HepG2 (cell line): ENCODE measurements at regions not wholly inside any gene's neighbourhood (a gene's known extent, or its start where the extent isn't known, plus 50 kb on each side); places are given as distances from the start of the nearest gene placed in this dataset.

Source experiments
- ATAC-seq: fragments of 200-7000 bp; cut with Tn5 transposase; 3 replicates; pipeline ENCODE4 v1.9.1; 2020; ENCODE audit warnings: mild to moderate bottlenecking, moderate library complexity
- BruUV-seq: library from RNA; stranded (reverse); fragments of 400-500 nt; replicated peaks from 2 replicates; lab custom pipeline; 2021; lab: Mats Ljungman, UMichigan
- CTCF ChIA-PET: fragments of 300-600 bp; formaldehyde crosslinking; extraction: SDS; loops from one replicate; lab custom pipeline; 2021; ENCODE audit warnings: low total read pairs, inconsistent platforms, low intra/inter-chr PET ratio; lab: Yijun Ruan, JAX
- POLR2A ChIA-PET: fragments of 350-600 bp; sonication (Branson Sonifier 250); formaldehyde crosslinking; loops from one replicate; lab custom pipeline; 2020; ENCODE audit warnings: antibody characterized with exemption, inconsistent platforms; lab: Yijun Ruan, JAX
- DNase-seq: peaks from one replicate; pipeline ENCODE4 v3.0.0-alpha.2; 2015; ENCODE audit warnings: low spot score
- FAIRE-seq: peaks from 3 replicates; lab custom pipeline; 2011; peaks lifted over from hg19 to GRCh38; lab: Jason Lieb, UNC
- H2AFZ ChIP-seq: one replicate; pipeline ENCODE4 v1.6.1; 2011; ENCODE audit warnings: low read length, inconsistent platforms
- H3K27ac ChIP-seq: fragments of 300-600 bp; 3 replicates; pipeline ENCODE4 v1.8.0; 2011; ENCODE audit warnings: mixed run types, mild to moderate bottlenecking, mixed read lengths, low read length, inconsistent platforms; ENCODE audit not compliant: insufficient read depth; ENCODE audit errors: extremely low read length
- H3K27me3 ChIP-seq, 2 experiments: fragments of 200-600 bp in 1 of 2; 2 replicates in 1 of 2; 3 replicates in 1 of 2; pipeline versions ENCODE4 v1.6.0 to v1.8.0; 2011; ENCODE audit warnings: low read length in 2 of 2, mild to moderate bottlenecking in 2 of 2, moderate library complexity in 2 of 2, inconsistent platforms in 1 of 2; ENCODE audit not compliant: insufficient read depth in 2 of 2, control insufficient read depth in 1 of 2
- H3K36me3 ChIP-seq, 2 experiments: fragments of 200-600 bp in 1 of 2; replicated peaks in 1 of 2; 2 replicates in 1 of 2; 3 replicates in 1 of 2; pipeline versions ENCODE4 v1.5.1 to v1.8.0; 2011; ENCODE audit warnings: low read length in 2 of 2, inconsistent platforms in 1 of 2; ENCODE audit not compliant: insufficient read depth in 2 of 2, control insufficient read depth in 1 of 2
- H3K4me1 ChIP-seq: 2 replicates; pipeline ENCODE4 v1.5.1; 2012; ENCODE audit warnings: low read length, inconsistent platforms; ENCODE audit not compliant: insufficient read depth
- H3K4me2 ChIP-seq: 2 replicates; pipeline ENCODE4 v1.6.0; 2011; ENCODE audit warnings: low read depth, low read length, inconsistent platforms
- H3K4me3 ChIP-seq, 3 experiments: fragments of 200-600 bp in 1 of 3; sonication (generic), shearing (Covaris generic) in 1 of 3; replicated peaks in 1 of 3; 2 replicates each; pipeline ENCODE4 v1.5.1; 2011 to 2016; ENCODE audit warnings: low read length in 3 of 3, inconsistent platforms in 2 of 3, low read depth in 2 of 3, mild to moderate bottlenecking in 2 of 3, control low read depth in 1 of 3, mixed read lengths in 1 of 3; ENCODE audit not compliant: insufficient read depth in 1 of 3
- H3K79me2 ChIP-seq: one replicate; pipeline ENCODE4 v1.6.1; 2011; ENCODE audit warnings: low read length, inconsistent platforms; ENCODE audit not compliant: insufficient read depth
- H3K9ac ChIP-seq: 2 replicates; pipeline ENCODE4 v1.6.0; 2011; ENCODE audit warnings: mild to moderate bottlenecking, low read depth, low read length, inconsistent platforms; ENCODE audit not compliant: insufficient read depth
- H3K9me3 ChIP-seq: 2 replicates; pipeline ENCODE4 v1.5.1; 2012; ENCODE audit warnings: mild to moderate bottlenecking, low read length
- H4K20me1 ChIP-seq: 2 replicates; pipeline ENCODE4 v1.6.0; 2011; ENCODE audit warnings: inconsistent platforms, mild to moderate bottlenecking, low read length, moderate library complexity; ENCODE audit not compliant: insufficient read depth
- AKAP8 ChIP-seq: sonication (generic); formaldehyde crosslinking; IDR thresholded peaks from 2 replicates; pipeline ENCODE4 v1.5.1; 2020; ENCODE audit warnings: mild to moderate bottlenecking, missing genetic modification reagents
- ARNT2 ChIP-seq: sonication (generic); formaldehyde crosslinking; IDR thresholded peaks from 2 replicates; pipeline ENCODE4 v1.8.0; 2022; ENCODE audit warnings: mild to moderate bottlenecking, low read depth, missing genetic modification reagents, moderate library complexity
- ATF2 ChIP-seq: sonication (generic); formaldehyde crosslinking; IDR thresholded peaks from 2 replicates; pipeline ENCODE4 v1.4.0; 2020; ENCODE audit warnings: missing genetic modification reagents
- BORCS8-MEF2B ChIP-seq: sonication (generic); formaldehyde crosslinking; IDR thresholded peaks from 2 replicates; pipeline ENCODE4 v1.8.0; 2022; ENCODE audit warnings: mild to moderate bottlenecking, missing genetic modification reagents
- FOXK2 ChIP-seq: fragments of 450-650 bp; IDR thresholded peaks from 2 replicates; pipeline ENCODE4 v1.6.1; 2016
- HCFC1 ChIP-seq: fragments of 150-350 bp; IDR thresholded peaks from 2 replicates; pipeline ENCODE4 v1.6.1; 2014; ENCODE audit warnings: low read depth, low read length
- HNRNPL ChIP-seq: fragments of 200-400 bp; formaldehyde crosslinking; IDR thresholded peaks from 2 replicates; pipeline ENCODE4 v1.6.1; 2017; ENCODE audit warnings: mild to moderate bottlenecking, low read depth, low read length
- MEIS1 ChIP-seq: sonication (generic); formaldehyde crosslinking; IDR thresholded peaks from 2 replicates; pipeline ENCODE4 v1.9.0; 2021; ENCODE audit warnings: mild to moderate bottlenecking, missing genetic modification reagents, moderate library complexity, borderline replicate concordance
- MYC ChIP-seq: sonication (generic); formaldehyde crosslinking; IDR thresholded peaks from 2 replicates; pipeline ENCODE4 v1.9.0; 2021; ENCODE audit warnings: missing genetic modification reagents, borderline replicate concordance
- RAD21 ChIP-seq: fragments of 450-650 bp; formaldehyde crosslinking; IDR thresholded peaks from 2 replicates; pipeline ENCODE4 v1.5.0; 2020; ENCODE audit warnings: mild to moderate bottlenecking
- RBFOX2 ChIP-seq: fragments of 200-400 bp; formaldehyde crosslinking; IDR thresholded peaks from 2 replicates; pipeline ENCODE4 v1.6.1; 2017; ENCODE audit warnings: low read depth, mild to moderate bottlenecking, low read length
- TFAP4 ChIP-seq: sonication (generic); IDR thresholded peaks from 2 replicates; pipeline ENCODE4 v1.6.1; 2016; ENCODE audit warnings: low read depth, borderline replicate concordance
- ZNF30 ChIP-seq: sonication (generic); formaldehyde crosslinking; IDR thresholded peaks from 2 replicates; pipeline ENCODE4 v1.5.0; 2020; ENCODE audit warnings: mild to moderate bottlenecking, missing genetic modification reagents
- ZNF747 ChIP-seq: sonication (generic); formaldehyde crosslinking; IDR thresholded peaks from 2 replicates; pipeline ENCODE4 v1.8.1; 2023; ENCODE audit warnings: missing genetic modification reagents, mild to moderate bottlenecking, borderline replicate concordance
- ZNF816 ChIP-seq: sonication (generic); formaldehyde crosslinking; IDR thresholded peaks from 2 replicates; pipeline ENCODE4 v1.8.0; 2022; ENCODE audit warnings: missing genetic modification reagents, mild to moderate bottlenecking, borderline replicate concordance
- ZNF878 ChIP-seq: sonication (generic); formaldehyde crosslinking; IDR thresholded peaks from 2 replicates; pipeline ENCODE4 v1.8.1; 2023; ENCODE audit warnings: mild to moderate bottlenecking, missing genetic modification reagents, moderate library complexity
- ZSCAN20 ChIP-seq: sonication (generic); formaldehyde crosslinking; IDR thresholded peaks from 2 replicates; pipeline ENCODE4 v1.4.0; 2020; ENCODE audit warnings: missing genetic modification reagents, mild to moderate bottlenecking, borderline replicate concordance
- WGBS: methylation state at CpG from one replicate; pipeline ENCODE4 v1.1.6; 2017; ENCODE audit warnings: low lambda C conversion rate; 5-methylcytosine and 5-hydroxymethylcytosine counted together
- in situ Hi-C: cut with HindIII; loops from 2 replicates; pipeline ENCODE4 v1.10.0; 2017; ENCODE audit warnings: low pct_unique_long_range_greater_than_20kb; ENCODE audit not compliant: extremely low pct_ligation_motif_present
- intact Hi-C: fragments of 100-400 bp; cut with micrococcal nuclease; formaldehyde crosslinking; loops from one replicate; pipeline ENCODE4 v1.10.0; 2022; ENCODE audit not compliant: unreplicated experiment
- TF ChIP-seq, protein P1 (sequence below): sonication (generic); formaldehyde crosslinking; IDR thresholded peaks from 2 replicates; pipeline ENCODE4 v1.4.0; 2020; ENCODE audit warnings: missing genetic modification reagents

DNA sequence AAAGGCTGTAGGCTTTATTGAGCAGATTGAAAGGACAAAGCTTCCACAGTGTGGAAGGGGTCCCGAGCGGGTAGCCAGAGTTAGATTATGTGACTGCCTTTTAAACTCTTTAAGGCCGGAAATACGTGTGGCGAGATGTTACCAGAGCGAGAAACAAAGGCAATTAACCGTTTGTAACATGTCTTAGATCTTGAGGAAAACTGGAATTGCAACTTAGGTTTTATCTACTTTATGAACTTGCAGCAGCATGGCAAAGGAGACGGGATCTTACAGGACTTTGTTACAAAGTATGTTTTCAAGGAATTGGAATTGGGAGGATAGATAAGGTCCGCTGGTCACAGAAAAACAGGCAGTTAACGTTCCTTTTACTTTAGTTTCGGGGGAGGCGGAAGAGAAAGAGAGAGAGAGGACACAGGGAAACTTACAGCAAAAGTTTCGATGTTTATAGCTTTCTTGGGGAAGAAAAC is 594.7 kb upstream of the ADGRB3 start:
- intact Hi-C loops (no loop called here), in situ Hi-C loops (no loop called here)
- Histone ChIP-seq H4K20me1 (no peaks in the 10 kb centered on the region), H3K4me1 (no peaks in the 10 kb centered on the region), H3K36me3 (no peaks in the 10 kb centered on the region), H3K79me2 (no peaks in the 10 kb centered on the region), H2AFZ (no peak overlapping the region), H3K27ac (no peak overlapping the region), H3K9me3 (no peaks in the 10 kb centered on the region), H3K9ac (no peak overlapping the region), H3K4me2 (no peak overlapping the region), H3K4me3 (no peak overlapping the region), H3K27me3 (no peaks in the 10 kb centered on the region)
- no peak for ATAC-seq
- ChIA-PET POLR2A (no interaction called here), CTCF (no interaction called here)
- TF ChIP-seq ZNF878: no peak
- TF ChIP-seq RAD21 (CRISPR knock-in tag): no peak
- no peak for TF ChIP-seq TFAP4
- no peak for TF ChIP-seq ZNF816 (CRISPR knock-in tag)
- no peak for TF ChIP-seq AKAP8 (CRISPR knock-in tag)
- TF ChIP-seq MYC (CRISPR knock-in tag): no peak
- TF ChIP-seq HNRNPL: no peak
- TF ChIP-seq ZNF30 (CRISPR knock-in tag): no peak
- TF ChIP-seq ZSCAN20: no peak
- no peak for TF ChIP-seq RBFOX2
- TF ChIP-seq, protein P1, sequence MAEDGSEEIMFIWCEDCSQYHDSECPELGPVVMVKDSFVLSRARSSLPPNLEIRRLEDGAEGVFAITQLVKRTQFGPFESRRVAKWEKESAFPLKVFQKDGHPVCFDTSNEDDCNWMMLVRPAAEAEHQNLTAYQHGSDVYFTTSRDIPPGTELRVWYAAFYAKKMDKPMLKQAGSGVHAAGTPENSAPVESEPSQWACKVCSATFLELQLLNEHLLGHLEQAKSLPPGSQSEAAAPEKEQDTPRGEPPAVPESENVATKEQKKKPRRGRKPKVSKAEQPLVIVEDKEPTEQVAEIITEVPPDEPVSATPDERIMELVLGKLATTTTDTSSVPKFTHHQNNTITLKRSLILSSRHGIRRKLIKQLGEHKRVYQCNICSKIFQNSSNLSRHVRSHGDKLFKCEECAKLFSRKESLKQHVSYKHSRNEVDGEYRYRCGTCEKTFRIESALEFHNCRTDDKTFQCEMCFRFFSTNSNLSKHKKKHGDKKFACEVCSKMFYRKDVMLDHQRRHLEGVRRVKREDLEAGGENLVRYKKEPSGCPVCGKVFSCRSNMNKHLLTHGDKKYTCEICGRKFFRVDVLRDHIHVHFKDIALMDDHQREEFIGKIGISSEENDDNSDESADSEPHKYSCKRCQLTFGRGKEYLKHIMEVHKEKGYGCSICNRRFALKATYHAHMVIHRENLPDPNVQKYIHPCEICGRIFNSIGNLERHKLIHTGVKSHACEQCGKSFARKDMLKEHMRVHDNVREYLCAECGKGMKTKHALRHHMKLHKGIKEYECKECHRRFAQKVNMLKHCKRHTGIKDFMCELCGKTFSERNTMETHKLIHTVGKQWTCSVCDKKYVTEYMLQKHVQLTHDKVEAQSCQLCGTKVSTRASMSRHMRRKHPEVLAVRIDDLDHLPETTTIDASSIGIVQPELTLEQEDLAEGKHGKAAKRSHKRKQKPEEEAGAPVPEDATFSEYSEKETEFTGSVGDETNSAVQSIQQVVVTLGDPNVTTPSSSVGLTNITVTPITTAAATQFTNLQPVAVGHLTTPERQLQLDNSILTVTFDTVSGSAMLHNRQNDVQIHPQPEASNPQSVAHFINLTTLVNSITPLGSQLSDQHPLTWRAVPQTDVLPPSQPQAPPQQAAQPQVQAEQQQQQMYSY: no peak
- TF ChIP-seq ARNT2 (CRISPR knock-in tag): no peak
- TF ChIP-seq ZNF747 (CRISPR knock-in tag): no peak
- no peak for TF ChIP-seq FOXK2
- no peak for TF ChIP-seq HCFC1
- no peak for TF ChIP-seq ATF2 (CRISPR knock-in tag)
- no peak for TF ChIP-seq MEIS1 (CRISPR knock-in tag)
- TF ChIP-seq BORCS8-MEF2B (CRISPR knock-in tag): no peak
- no peak for DNase-seq
- WGBS: 15% methylated on average over 13 of the region's 13 CpGs
- no peak for FAIRE-seq
- BruUV-seq: no TSS peak
